ENCODE measurements at regions not wholly inside any gene's neighbourhood (a gene's known extent, or its start where the extent isn't known, plus 50 kb on each side); places are given as distances from the start of the nearest gene placed in this dataset.

DNA sequence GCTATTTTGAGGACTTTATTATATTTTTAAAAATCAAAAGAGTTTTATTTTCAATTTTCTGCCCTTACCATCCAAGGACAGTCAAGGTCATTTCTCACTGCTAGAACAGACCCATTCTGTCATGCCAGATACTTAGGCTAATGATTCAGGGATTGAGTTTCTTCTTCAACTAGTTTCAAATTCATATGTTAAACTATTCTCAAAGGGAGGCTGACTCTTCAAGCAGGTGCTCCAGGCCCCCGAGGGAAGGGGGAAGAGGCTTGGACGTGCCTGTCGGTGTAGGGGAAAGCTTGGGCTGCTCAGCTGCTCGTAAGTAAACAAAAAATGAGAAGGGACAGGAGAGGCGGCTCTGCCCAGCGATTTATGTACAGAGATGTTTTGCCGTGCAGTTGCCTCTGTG, 69.4 kb upstream of the MYLIP start:
- TF ChIP-seq, protein P1, sequence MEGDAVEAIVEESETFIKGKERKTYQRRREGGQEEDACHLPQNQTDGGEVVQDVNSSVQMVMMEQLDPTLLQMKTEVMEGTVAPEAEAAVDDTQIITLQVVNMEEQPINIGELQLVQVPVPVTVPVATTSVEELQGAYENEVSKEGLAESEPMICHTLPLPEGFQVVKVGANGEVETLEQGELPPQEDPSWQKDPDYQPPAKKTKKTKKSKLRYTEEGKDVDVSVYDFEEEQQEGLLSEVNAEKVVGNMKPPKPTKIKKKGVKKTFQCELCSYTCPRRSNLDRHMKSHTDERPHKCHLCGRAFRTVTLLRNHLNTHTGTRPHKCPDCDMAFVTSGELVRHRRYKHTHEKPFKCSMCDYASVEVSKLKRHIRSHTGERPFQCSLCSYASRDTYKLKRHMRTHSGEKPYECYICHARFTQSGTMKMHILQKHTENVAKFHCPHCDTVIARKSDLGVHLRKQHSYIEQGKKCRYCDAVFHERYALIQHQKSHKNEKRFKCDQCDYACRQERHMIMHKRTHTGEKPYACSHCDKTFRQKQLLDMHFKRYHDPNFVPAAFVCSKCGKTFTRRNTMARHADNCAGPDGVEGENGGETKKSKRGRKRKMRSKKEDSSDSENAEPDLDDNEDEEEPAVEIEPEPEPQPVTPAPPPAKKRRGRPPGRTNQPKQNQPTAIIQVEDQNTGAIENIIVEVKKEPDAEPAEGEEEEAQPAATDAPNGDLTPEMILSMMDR (IDR thresholded peaks at IDR 0.05) = no peak
- no peak for TF ChIP-seq POLR2A (IDR thresholded peaks at IDR 0.05)

All from body of pancreas (tissue), 4 donors.